HG03575 (cell line): ENCODE measurements at regions not wholly inside any gene's neighbourhood (a gene's known extent, or its start where the extent isn't known, plus 50 kb on each side); places are given as distances from the start of the nearest gene placed in this dataset.

ENCODE experiments used
- ATAC-seq: cut with Tn5 transposase; IDR thresholded peaks from one replicate; pipeline ENCODE4 v1.9.1; 2021; ENCODE audit not compliant: unreplicated experiment, insufficient number of reproducible peaks, low FRiP score; ENCODE audit errors: extremely low read depth

GRCh38 chr18:78407466-78407844 lies 572.2 kb upstream of the SALL3 start:
- no peak for ATAC-seq

- ATAC-seq = no peak
Measured at GRCh38 chr18:78408623-78409022, 571.0 kb upstream of the SALL3 start.

- no peak for ATAC-seq
Measured at GRCh38 chr18:78410094-78410786, 569.4 kb upstream of the SALL3 start.

- ATAC-seq = no peak
Measured at GRCh38 chr18:78411539-78411938, 568.1 kb upstream of the SALL3 start.

- no peak for ATAC-seq
Measured at GRCh38 chr18:78414302-78414701, 565.3 kb upstream of the SALL3 start.

GRCh38 chr18:78416853-78417252 lies 562.8 kb upstream of the SALL3 start:
- no peak for ATAC-seq

GRCh38 chr18:78418379-78418778 lies 561.2 kb upstream of the SALL3 start:
- ATAC-seq = no peak

GRCh38 chr18:78419171-78419570 lies 560.4 kb upstream of the SALL3 start:
- no peak for ATAC-seq

GRCh38 chr18:78420116-78420515 lies 559.5 kb upstream of the SALL3 start:
- ATAC-seq = no peak

GRCh38 chr18:78421392-78421791 lies 558.2 kb upstream of the SALL3 start:
- no peak for ATAC-seq

- no peak for ATAC-seq
Measured at GRCh38 chr18:78422336-78422735, 557.3 kb upstream of the SALL3 start.

GRCh38 chr18:78423811-78424210 lies 555.8 kb upstream of the SALL3 start:
- ATAC-seq = no peak

GRCh38 chr18:78424403-78425018 lies 555.1 kb upstream of the SALL3 start:
- no peak for ATAC-seq

GRCh38 chr18:78425019-78425412 lies 554.6 kb upstream of the SALL3 start:
- no peak for ATAC-seq

- no peak for ATAC-seq
Measured at GRCh38 chr18:78427081-78427480, 552.5 kb upstream of the SALL3 start.

- no peak for ATAC-seq
Measured at GRCh38 chr18:78429127-78430108, 550.2 kb upstream of the SALL3 start.

- no peak for ATAC-seq
Measured at GRCh38 chr18:78430131-78430758, 549.4 kb upstream of the SALL3 start.

GRCh38 chr18:78431606-78432005 lies 548.0 kb upstream of the SALL3 start:
- no peak for ATAC-seq

- ATAC-seq = no peak
Measured at GRCh38 chr18:78433562-78433961, 546.1 kb upstream of the SALL3 start.
